SK-N-MC (cell line): ENCODE measurements at regions not wholly inside any gene's neighbourhood (a gene's known extent, or its start where the extent isn't known, plus 50 kb on each side); places are given as distances from the start of the nearest gene placed in this dataset.

Experiments
- EZH2 ChIP-seq: fragments of 200-600 bp; sonication (generic); IDR thresholded peaks from one replicate; pipeline ENCODE4 v1.6.1; 2017; ENCODE audit warnings: antibody characterized with exemption
- FOXP2 ChIP-seq: optimal IDR thresholded peaks from 2 replicates; pipeline ENCODE3; 2011; ENCODE audit warnings: mild to moderate bottlenecking, moderate library complexity; ENCODE audit not compliant: insufficient read depth; ENCODE audit errors: extremely low read length, control extremely low read depth
- POLR2AphosphoS5 ChIP-seq: IDR thresholded peaks from 2 replicates; pipeline ENCODE4 v1.6.1; 2012; ENCODE audit warnings: mild to moderate bottlenecking, low read depth, low read length, borderline replicate concordance

DNA sequence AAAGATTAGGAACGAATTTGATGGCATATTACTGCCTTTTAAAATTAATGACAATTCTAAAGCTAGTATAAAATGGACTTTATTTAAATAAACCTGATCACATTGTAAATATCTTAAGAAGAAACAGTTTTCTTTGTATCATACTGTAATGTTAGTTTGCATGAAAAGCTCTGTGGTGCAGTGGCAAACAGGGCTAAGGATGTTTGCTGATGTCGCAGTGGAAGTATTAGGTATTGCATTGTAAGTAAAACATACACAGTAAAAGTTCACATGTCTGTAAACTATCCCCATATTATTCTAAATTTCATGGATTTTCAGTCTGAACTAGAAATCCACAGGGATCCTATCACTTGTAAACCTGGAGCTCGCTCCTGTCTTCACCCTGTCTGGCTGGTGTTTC, 252.6 kb upstream of the ZNF32 start:
- TF ChIP-seq POLR2AphosphoS5: no peak
- no peak for TF ChIP-seq EZH2
- no peak for TF ChIP-seq FOXP2
